Dedifferentiated amniotic fluid mesenchymal stem cell (primary cell): ENCODE measurements at regions not wholly inside any gene's neighbourhood (a gene's known extent, or its start where the extent isn't known, plus 50 kb on each side); places are given as distances from the start of the nearest gene placed in this dataset.

Source experiments
- DNase-seq: peaks from one replicate; pipeline ENCODE4 v3.0.0-alpha.2; 2016; ENCODE audit errors: extremely low spot score

- no peak for DNase-seq
Observed at GRCh38 chr9:103761466-103761865, 332.6 kb upstream of the SMC2 start.

DNA sequence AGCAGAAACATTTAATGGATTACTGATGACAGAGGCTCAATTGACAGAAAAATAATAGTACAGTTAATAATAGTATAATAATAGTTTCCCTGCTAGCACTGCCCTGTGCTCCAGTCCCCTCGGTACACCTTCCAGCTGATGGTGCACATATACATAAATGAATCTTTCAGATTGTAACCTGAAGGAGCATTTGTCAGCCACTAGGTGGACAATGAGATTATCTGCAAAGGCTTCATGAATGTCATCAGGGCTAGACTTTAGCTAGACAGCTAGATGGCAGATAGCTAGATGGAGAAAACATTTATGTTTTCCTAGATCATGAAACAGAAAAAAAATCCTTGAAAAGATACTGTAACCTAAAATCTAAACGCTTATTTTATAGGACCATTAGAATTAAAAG lies 304.4 kb upstream of the SMC2 start:
- DNase-seq, result no peak

- DNase-seq, result no peak
Observed at GRCh38 chr9:103798620-103799019, 295.5 kb upstream of the SMC2 start.

DNA sequence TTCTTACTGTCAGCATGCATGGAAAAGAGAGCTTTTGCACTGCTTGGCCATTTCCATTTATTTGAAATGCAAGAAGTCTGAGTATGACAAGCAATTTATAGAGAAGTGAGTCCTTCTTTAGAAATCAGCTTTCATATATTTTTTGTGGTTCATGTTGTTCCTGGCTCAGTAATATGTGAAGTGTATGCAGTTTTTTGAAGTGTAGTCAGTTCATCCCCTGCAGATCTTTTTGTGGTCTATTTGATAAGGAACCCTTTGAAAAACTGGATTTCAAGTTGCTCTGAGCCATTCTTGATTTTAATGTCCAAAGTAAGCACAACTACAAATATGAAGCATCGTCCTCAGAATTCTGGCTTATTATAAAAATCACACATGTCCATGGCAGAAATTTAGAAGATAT lies 294.1 kb upstream of the SMC2 start:
- no peak for DNase-seq

GRCh38 chr9:103802068-103802467 lies 292.0 kb upstream of the SMC2 start:
- DNase-seq, result no peak

DNA sequence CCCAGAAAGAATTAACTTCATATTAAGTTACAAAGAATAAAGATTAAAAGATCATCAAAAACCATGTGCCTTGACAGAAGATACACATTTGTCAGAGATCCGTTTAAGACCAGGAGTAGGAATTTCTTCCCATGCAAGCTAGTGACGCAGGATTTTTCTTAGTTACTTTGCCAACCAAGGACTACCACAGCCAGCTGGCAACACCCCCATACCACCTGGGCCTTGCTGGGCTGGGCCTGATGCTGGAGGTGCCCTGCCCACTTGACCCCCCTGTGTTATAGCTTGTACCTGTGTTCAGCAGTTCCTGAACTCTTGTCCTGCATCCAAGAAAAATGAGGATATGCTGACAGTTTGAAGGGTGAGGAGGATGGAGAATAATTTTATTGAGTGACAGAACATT lies 290.9 kb upstream of the SMC2 start:
- DNase-seq, result no peak

DNA sequence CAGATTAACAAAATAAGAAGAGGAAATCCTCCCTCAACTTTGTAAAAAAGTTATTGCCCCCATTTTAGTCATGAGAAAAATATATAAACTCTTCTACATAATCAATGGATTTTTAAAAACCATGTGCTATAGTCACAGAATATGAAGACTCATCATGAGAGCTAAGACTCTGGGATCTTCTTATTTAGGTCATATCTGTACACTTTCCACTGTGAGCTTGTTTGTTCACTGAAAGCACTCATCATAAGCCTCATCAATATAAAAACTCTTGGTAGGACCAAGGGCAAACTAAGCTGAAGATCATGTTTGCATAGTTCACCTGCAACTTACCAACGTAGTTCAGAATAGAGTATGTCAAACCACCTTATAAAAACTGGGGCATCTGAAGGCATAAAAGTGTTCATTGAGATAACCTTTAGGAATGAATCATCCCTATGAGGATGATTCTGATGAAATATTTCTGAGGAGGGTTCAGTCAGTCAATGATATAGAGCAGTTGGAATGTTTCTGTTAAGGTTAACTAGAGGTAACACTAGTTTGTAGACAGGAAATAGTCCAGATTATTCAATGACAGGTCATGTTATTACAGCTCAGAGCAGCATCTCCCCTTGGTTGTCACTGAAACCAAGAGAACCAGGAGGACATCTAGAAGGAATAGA lies 289.9 kb upstream of the SMC2 start:
- DNase-seq, result no peak

- DNase-seq, result no peak
Observed at GRCh38 chr9:103809745-103810144, 284.4 kb upstream of the SMC2 start.

GRCh38 chr9:103811462-103811861 lies 282.6 kb upstream of the SMC2 start:
- DNase-seq, result no peak

DNA sequence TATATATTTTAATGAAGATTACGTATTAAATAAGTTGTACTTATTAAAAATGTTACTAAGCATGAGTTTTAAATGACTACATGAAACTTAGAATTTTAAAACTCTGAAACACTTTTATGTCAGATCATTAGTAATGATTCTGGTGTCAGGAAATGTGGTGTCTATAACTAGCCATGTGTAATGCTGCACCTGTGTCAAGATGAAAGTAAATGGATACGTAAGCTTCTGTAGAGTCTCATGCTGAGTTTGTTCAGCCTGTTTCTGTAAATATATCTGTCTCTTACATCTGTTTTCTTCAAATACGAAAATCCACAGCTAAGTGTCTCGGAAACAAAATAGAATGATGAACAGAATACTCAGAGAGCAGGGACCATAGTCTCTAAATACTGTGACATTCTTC lies 278.0 kb upstream of the SMC2 start:
- DNase-seq, result no peak

- no peak for DNase-seq
Observed at GRCh38 chr9:103819936-103820335, 274.2 kb upstream of the SMC2 start.

DNA sequence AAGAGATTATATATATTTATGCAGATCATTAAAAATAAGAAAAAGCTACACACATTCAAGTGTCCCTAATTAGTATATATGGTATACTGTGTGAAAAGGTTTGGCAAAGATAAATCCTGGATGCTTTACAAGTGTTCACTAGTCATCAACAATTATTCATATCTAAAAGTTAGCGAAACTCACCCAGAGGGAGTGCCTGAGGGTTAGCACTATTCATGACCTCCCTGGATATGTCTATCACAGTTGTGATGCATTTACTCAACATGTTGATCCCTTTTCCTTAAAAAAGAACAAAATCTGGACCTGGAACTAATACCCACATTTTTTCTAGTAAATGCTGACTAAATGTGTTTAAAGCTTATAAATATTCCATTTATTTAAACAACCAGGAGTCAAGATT lies 273.0 kb upstream of the SMC2 start:
- no peak for DNase-seq

- no peak for DNase-seq
Observed at GRCh38 chr9:103837940-103838339, 256.2 kb upstream of the SMC2 start.

DNA sequence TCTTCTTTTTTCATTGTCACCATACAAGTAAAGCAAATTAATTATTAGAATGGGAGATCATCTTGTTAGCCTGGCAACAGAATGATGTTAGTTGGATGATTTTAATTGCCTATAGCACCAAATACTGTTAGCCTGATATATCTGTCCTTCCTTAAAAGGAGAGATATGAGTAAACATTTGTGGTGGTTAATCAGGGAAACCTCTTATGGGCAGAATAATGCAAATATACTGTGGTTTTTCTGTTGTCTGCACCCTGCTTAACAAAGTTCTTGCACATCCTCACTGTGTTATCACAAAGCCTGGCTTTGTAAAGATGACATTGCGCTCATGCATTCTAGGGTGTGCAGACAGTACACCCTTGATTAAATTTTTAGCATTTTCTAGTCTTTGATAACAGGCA lies 254.9 kb upstream of the SMC2 start:
- no peak for DNase-seq

DNA sequence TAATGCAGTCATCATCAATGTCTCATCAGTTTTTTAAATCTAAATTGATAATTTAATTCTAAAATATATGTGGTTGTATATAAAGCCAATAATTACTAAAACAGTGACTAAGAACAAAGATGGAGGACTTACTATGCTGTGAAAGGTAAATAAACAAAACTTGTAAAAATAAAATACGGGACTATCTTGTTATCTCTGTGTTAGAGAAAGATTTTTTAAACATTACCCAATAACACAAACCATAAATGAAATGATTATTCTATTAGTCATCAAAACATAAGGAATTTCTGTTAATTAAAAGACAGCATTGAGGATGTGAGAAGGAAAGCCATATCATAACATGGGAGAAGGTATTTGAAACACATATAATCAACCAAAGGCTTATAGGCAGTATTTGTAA lies 226.2 kb upstream of the SMC2 start:
- no peak for DNase-seq

DNA sequence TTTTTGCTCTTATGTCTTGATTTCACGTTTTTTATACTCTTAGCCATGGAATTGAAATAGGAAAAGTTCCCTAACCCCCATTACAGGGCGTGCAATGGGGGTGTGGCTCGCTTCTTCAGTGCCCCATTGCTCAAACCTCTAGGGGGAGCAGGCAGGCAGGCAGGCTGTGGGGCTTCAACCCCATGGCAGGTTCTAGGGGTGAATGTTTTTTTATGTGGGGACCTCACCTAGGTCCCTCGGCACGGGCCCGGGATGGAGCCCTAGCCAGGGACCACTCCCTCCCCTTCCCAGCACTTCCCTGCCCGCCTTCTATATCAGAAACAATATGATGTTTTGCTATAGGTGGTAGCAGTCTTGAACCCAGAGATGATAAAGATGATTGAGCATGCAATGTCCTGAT lies 221.3 kb upstream of the SMC2 start:
- no peak for DNase-seq

- no peak for DNase-seq
Observed at GRCh38 chr9:103881419-103881818, 212.7 kb upstream of the SMC2 start.

DNA sequence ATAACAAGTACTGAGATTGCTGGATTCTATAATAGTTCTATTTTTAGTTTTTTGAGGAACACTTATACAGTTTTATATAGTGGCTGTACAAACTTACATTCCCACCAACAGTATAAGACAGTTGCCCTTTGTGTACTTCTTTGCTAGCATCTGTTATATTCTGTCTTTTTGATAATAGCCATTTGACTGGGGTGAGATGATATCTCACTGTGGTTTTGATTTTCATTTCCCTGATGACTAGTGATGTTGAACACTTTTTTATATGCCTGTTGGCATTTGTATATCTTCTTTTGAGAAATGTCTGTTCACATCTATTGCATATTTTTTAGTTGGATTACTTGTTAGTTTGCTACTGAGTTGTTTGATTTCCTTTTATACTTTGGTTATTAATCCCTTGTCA lies 204.1 kb upstream of the SMC2 start:
- no peak for DNase-seq

- DNase-seq, result no peak
Observed at GRCh38 chr9:103894184-103894583, 199.9 kb upstream of the SMC2 start.

GRCh38 chr9:103898550-103898949 lies 195.6 kb upstream of the SMC2 start:
- no peak for DNase-seq

- no peak for DNase-seq
Observed at GRCh38 chr9:103899866-103900265, 194.2 kb upstream of the SMC2 start.

GRCh38 chr9:103900466-103900865 lies 193.6 kb upstream of the SMC2 start:
- DNase-seq, result no peak

DNA sequence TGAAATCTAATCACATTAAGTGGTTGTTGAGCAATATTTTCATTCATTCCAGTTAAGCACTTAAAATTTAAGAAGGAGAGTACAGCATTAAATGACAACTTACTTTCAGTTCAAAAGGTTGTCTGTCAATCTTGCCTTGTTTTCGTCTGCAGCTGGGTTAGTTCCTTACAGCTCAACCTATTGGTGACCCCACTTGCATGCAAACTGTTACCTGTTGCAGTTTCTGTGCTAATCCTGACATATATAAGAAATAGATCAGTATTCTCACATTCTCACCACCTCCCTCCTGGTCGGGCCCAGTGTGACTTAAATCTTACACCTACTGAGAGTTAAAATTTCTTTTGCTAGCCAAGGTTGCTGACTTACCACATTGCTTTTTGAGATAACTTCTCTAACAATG lies 191.8 kb upstream of the SMC2 start:
- no peak for DNase-seq

DNA sequence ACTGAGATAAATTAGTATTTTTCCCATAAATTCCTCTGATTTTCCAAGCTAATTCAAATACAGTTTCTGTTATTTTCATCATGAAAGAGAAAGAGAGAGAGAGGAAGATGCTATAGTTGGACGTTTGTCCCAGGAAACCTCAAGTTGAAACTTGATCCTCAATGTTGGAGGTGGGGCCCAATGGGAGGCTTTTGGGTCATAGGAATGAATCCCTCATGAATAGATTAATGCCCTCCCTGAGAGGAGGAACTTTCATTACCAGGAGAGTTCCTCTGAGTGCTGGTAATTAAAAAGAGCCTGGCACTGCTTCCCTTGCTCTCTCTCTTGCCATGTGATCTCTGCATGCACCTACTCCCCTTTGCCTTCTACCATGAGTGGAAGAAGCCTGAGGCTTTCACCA lies 189.9 kb upstream of the SMC2 start:
- DNase-seq, result no peak

DNA sequence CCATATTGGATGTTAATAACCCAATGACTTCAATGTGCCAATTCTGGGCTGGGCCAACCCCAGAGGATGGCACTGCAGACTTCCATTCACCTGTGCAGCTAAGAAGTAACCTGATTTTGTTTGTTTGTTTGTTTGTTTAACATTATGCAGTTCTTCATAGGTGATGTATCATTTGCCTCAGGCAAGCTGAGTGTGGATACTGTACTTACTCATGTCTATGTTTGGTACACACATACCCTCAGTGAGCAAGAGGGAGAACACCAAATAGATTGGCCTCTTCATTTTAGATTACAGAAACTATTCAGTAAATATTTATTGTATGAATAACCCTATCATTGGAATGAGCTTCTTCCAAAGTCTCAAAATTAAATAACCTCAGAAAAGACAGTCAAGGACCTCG lies 180.2 kb upstream of the SMC2 start:
- DNase-seq, result no peak
